Liver (tissue), 8 donors: ENCODE measurements at regions not wholly inside any gene's neighbourhood (a gene's known extent, or its start where the extent isn't known, plus 50 kb on each side); places are given as distances from the start of the nearest gene placed in this dataset.
A peak's percentile ranks its signal among the peaks of the same experiment; 100 is the strongest.

Experiments
- DNase-seq: peaks from one replicate; pipeline ENCODE4 v3.0.0-alpha.2; 2017; ENCODE audit warnings: low spot score
- H3K27ac ChIP-seq, 2 donors: one replicate each; pipeline ENCODE4 v1.7.0; 2013; ENCODE audit warnings: inconsistent platforms in 2 of 2, low read length in 2 of 2, control low read depth in 1 of 2, low read depth in 1 of 2, mild to moderate bottlenecking in 1 of 2
- H3K27me3 ChIP-seq, 4 donors: one replicate each; pipeline versions ENCODE4 v1.6.1 to v1.7.0; 2013; ENCODE audit warnings: low read length in 3 of 4, inconsistent platforms in 1 of 4, mild to moderate bottlenecking in 1 of 4, moderate library complexity in 1 of 4; ENCODE audit not compliant: control insufficient read depth in 4 of 4, insufficient read depth in 4 of 4
- H3K36me3 ChIP-seq, 4 donors: one replicate each; pipeline versions ENCODE4 v1.6.1 to v1.7.0; 2013; ENCODE audit warnings: low read length in 3 of 4, mild to moderate bottlenecking in 3 of 4, low read depth in 1 of 4, moderate library complexity in 1 of 4; ENCODE audit not compliant: control insufficient read depth in 4 of 4, insufficient read depth in 3 of 4
- H3K4me1 ChIP-seq, 4 donors: one replicate each; pipeline versions ENCODE4 v1.6.1 to v1.7.0; 2013; ENCODE audit warnings: low read length in 3 of 4, mild to moderate bottlenecking in 3 of 4, moderate library complexity in 1 of 4; ENCODE audit not compliant: control insufficient read depth in 4 of 4, insufficient read depth in 4 of 4
- H3K4me3 ChIP-seq, 3 donors: one replicate each; pipeline versions ENCODE4 v1.6.1 to v1.7.0; 2013; ENCODE audit warnings: low read length in 3 of 3, control low read depth in 1 of 3, low read depth in 1 of 3, mild to moderate bottlenecking in 1 of 3
- H3K9ac ChIP-seq, 2 donors: one replicate each; pipeline ENCODE4 v1.7.0; 2013; ENCODE audit warnings: low read length in 2 of 2, mild to moderate bottlenecking in 2 of 2, moderate library complexity in 2 of 2, control low read depth in 1 of 2, low read depth in 1 of 2
- H3K9me3 ChIP-seq, 4 donors: one replicate each; pipeline versions ENCODE4 v1.6.1 to v1.7.0; 2013; ENCODE audit warnings: low read length in 3 of 4; ENCODE audit not compliant: control insufficient read depth in 4 of 4
- ATF3 ChIP-seq: IDR thresholded peaks from 2 replicates; pipeline ENCODE4 v1.6.1; 2016; ENCODE audit warnings: antibody characterized with exemption
- CTCF ChIP-seq: fragments of 150-350 bp; IDR thresholded peaks from 2 replicates; pipeline ENCODE4 v1.5.1; 2017; ENCODE audit warnings: improper control_type of control experiment, low read depth, low read length; ENCODE audit not compliant: missing input control
- EGR1 ChIP-seq, 2 donors: IDR thresholded peaks; 2 replicates each; pipeline ENCODE4 v1.6.1; 2016 to 2018; ENCODE audit warnings: antibody characterized with exemption in 2 of 2, low read depth in 2 of 2
- FOXA1 ChIP-seq: IDR thresholded peaks from 2 replicates; pipeline ENCODE4 v1.6.1; 2016; ENCODE audit warnings: antibody characterized with exemption
- FOXA2 ChIP-seq: IDR thresholded peaks from 2 replicates; pipeline ENCODE4 v1.6.1; 2016; ENCODE audit warnings: antibody characterized with exemption
- GABPA ChIP-seq, 2 donors: IDR thresholded peaks in 1 of 2; conservative IDR thresholded peaks in 1 of 2; 2 replicates each; pipeline ENCODE4 v1.6.1; 2016; ENCODE audit warnings: antibody characterized with exemption in 2 of 2, mild to moderate bottlenecking in 1 of 2, moderate library complexity in 1 of 2
- HNF4A ChIP-seq, 2 donors: conservative IDR thresholded peaks; 2 replicates each; pipeline ENCODE4 v1.6.1; 2016; ENCODE audit warnings: antibody characterized with exemption in 2 of 2, mild to moderate bottlenecking in 2 of 2
- HNF4G ChIP-seq: IDR thresholded peaks from 2 replicates; pipeline ENCODE4 v1.6.1; 2016; ENCODE audit warnings: antibody characterized with exemption
- JUND ChIP-seq, 2 donors: IDR thresholded peaks; 2 replicates each; pipeline ENCODE4 v1.6.1; 2016; ENCODE audit warnings: antibody characterized with exemption in 2 of 2
- MAX ChIP-seq: IDR thresholded peaks from 2 replicates; pipeline ENCODE4 v1.6.1; 2016; ENCODE audit warnings: antibody characterized with exemption
- NR2F2 ChIP-seq: IDR thresholded peaks from 2 replicates; pipeline ENCODE4 v1.6.1; 2016; ENCODE audit warnings: antibody characterized with exemption
- RAD21 ChIP-seq, 2 donors: IDR thresholded peaks; 2 replicates each; pipeline ENCODE4 v1.6.1; 2016; ENCODE audit warnings: antibody characterized with exemption in 2 of 2, mild to moderate bottlenecking in 2 of 2
- REST ChIP-seq: IDR thresholded peaks from 2 replicates; pipeline ENCODE4 v1.6.1; 2016; ENCODE audit warnings: antibody characterized with exemption, mild to moderate bottlenecking
- RXRA ChIP-seq, 2 donors: IDR thresholded peaks; 2 replicates each; pipeline ENCODE4 v1.6.1; 2017 to 2018; ENCODE audit warnings: antibody characterized with exemption in 2 of 2, mild to moderate bottlenecking in 1 of 2
- TAF1 ChIP-seq: conservative IDR thresholded peaks from 2 replicates; pipeline ENCODE4 v1.6.1; 2016; ENCODE audit warnings: antibody characterized with exemption, mild to moderate bottlenecking
- YY1 ChIP-seq: IDR thresholded peaks from 2 replicates; pipeline ENCODE4 v1.6.1; 2016; ENCODE audit warnings: antibody characterized with exemption, mild to moderate bottlenecking
- WGBS: extraction: QIAGEN DNeasy Blood & Tissue Kit; methylation state at CpG from one replicate; pipeline ENCODE4 v1.1.7; 2013; 5-methylcytosine and 5-hydroxymethylcytosine counted together
- donor health status: healthy.
- donor health status: healthy.
- donor health status: healthy.
- donor health status: healthy.
- donor health status: healthy.

GRCh38 chr5:108481355-108481931, 99.5 kb upstream of the FBXL17 start:
- TF ChIP-seq YY1 (no peak), MAX (no peak), HNF4A (conservative IDR thresholded peaks at IDR 0.05) (no peak), ATF3 (no peak), REST (no peak), CTCF (peak; percentile 22), FOXA2 (no peak), RAD21 (IDR thresholded peaks at IDR 0.05) (peak; percentile 67 to 69)
- 41% methylated on average over 8 of the region's 8 CpGs for WGBS
- Histone ChIP-seq H3K9me3 (no peaks in the 10 kb centered on the region), H3K27ac (no peak overlapping the region), H3K9ac (no peak overlapping the region), H3K27me3 (peaks cover 0 to 3% (median 0%) of the 10 kb centered on the region in 4 donors), H3K4me1 (peaks cover 0 to 4% (median 0%) of the 10 kb centered on the region in 4 donors), H3K4me3 (no peak overlapping the region), H3K36me3 (no peaks in the 10 kb centered on the region)
- no peak for DNase-seq

- Histone ChIP-seq H3K27me3 (no peaks in the 10 kb centered on the region), H3K4me3 (no peak overlapping the region), H3K36me3 (no peaks in the 10 kb centered on the region), H3K4me1 (no peaks in the 10 kb centered on the region), H3K9me3 (no peaks in the 10 kb centered on the region), H3K27ac (no peak overlapping the region), H3K9ac (no peak overlapping the region)
- DNase-seq, result no peak
- TF ChIP-seq JUND (IDR thresholded peaks at IDR 0.05) (no peak), HNF4G (no peak), RXRA (IDR thresholded peaks at IDR 0.05) (no peak), HNF4A (conservative IDR thresholded peaks at IDR 0.05) (no peak), TAF1 (no peak), MAX (no peak), EGR1 (IDR thresholded peaks at IDR 0.05; ENCODE audit: low read depth in 2 of 2) (no peak), NR2F2 (no peak), GABPA (IDR thresholded peaks at IDR 0.05 in 1 of 2, conservative IDR thresholded peaks at IDR 0.05 in 1 of 2) (no peak), FOXA1 (no peak), YY1 (no peak)
- WGBS, result 67% methylated on average over 3 of the region's 3 CpGs
Measured at GRCh38 chr5:108472237-108472636, 90.3 kb upstream of the FBXL17 start.
